GM19035 (cell line): ENCODE measurements at regions not wholly inside any gene's neighbourhood (a gene's known extent, or its start where the extent isn't known, plus 50 kb on each side); places are given as distances from the start of the nearest gene placed in this dataset.
A peak's percentile ranks its signal among the peaks of the same experiment; 100 is the strongest.
"Not testable (repeated sequence)": the region's sequence is repeated elsewhere in the genome, so short reads cannot be mapped to it uniquely, and the experiment has no call there.

Experiments
- ATAC-seq: cut with Tn5 transposase; IDR thresholded peaks from one replicate; pipeline ENCODE4 v1.9.1; 2021; ENCODE audit not compliant: unreplicated experiment

DNA sequence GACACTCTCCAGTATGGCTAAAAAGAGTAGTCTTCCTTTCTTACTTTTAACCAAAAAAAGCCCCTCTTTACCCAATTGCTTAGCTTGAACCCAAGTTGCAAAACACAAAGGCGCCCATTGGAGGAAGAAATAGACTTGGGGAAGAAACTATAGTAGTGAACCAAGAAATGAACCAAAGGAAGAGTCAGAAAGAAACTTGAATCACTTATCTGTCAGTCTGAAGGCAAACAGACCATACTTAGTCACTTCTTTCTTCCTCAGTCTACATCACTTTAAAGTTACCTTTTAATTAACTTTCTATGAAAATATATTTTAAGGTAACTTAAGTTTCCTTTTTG is 161.4 kb upstream of the GIMD1 start:
- ATAC-seq = no peak

DNA sequence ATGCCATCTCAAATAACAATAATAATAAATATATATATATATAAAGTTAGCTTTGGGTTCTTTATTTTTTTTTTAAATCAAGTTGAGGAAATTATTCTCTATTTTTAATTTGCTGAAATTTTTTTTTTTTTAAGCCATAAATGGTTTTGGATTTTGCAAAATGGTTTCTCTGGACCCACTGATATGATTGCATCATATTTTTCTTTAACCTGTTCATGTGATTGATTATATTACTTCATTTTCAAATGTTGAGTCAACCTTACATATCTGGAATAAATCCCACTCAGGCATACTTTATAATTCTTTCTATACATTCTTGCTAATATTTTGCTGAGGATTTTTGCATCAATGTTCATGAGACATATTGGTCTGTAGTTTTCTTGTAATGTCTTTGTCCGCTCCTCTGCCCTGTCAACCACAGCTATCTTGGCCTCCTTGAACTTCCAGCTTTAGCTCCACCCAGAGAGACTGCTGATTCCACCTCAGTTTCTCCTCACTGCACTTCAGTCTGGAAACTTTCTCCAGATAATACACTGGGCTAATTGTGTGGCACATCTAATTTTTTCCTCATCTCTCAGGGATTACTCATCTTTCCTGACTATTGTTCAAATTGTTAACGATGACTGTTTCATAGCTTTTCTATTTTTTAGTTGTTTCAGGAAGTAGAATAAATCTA is 160.9 kb upstream of the GIMD1 start:
- ATAC-seq = no peak

DNA sequence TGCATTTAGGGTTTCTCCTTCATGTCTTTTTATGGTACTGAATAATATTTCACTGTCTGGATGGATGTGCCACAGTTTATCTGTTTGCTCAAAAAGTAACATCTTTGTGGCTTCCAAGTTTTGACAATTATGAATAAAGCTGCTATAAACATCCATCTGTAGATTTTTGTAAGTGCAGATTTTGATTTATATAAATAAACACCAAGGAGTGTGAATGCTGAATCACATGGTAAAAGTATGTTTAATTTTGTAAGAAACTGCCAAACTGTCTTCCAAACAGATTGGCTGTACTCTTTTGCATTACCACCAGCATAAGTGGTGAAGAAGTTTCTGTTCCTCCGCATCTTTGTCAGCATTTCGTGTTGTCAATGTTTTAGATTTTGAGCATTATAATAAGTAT is 158.7 kb upstream of the GIMD1 start:
- no peak for ATAC-seq

DNA sequence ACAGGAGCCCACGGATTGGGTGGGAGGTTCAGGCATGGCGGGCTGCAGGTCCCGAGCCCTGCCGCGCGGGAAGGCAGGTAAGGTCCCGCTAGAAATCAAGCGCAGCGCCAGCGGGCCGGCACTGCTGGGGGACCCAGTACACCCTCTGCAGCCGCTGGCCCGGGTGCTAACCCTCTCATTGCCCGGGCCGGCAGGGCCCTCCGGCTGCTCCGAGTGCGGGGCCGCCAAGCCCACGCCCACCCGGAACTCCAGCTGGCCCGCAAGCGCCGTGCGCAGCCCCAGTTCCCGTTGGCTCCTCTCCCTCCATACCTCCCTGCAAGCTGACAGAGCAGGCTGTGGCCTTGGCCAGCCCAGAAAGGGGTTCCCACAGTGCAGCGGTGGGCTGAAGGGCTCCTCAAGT is 156.8 kb upstream of the GIMD1 start:
- ATAC-seq = not testable (repeated sequence)

DNA sequence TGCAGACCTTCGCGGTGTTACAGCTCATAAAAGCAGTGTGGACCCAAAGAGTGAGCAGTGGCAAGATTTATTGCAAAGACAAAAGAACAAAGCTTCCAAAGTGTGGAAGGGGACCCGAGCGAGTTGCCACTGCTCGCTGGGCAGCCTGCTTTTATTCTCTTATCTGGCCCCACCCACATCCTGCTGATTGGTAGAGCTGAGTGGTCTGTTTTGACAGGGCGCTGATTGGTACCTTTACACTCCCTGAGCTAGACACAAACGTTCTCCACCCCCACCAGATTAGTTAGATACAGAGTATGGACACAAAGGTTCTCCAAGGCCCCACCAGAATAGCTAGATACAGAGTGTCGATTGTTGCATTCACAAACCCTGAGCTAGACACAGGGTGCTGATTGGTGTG is 156.2 kb upstream of the GIMD1 start:
- ATAC-seq = not testable (repeated sequence)

DNA sequence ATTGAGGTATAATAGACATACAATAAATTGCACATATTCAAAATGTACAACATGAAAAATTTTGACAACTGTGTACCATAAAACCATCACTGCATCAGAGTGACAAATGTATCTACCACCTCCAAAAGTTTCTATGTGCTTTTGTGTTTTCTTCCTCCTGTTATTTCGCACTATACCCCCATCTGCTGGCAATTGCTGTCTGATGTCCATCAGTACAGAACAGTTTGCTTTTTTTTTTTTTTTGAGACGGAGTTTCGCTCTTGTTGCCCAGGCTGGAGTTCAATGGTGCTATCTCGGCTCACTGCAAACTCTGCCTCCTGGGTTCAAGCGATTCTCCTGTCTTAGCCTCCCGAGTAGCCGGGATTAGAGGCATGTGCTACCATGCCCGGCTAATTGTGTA is 154.3 kb upstream of the GIMD1 start:
- ATAC-seq = no peak

DNA sequence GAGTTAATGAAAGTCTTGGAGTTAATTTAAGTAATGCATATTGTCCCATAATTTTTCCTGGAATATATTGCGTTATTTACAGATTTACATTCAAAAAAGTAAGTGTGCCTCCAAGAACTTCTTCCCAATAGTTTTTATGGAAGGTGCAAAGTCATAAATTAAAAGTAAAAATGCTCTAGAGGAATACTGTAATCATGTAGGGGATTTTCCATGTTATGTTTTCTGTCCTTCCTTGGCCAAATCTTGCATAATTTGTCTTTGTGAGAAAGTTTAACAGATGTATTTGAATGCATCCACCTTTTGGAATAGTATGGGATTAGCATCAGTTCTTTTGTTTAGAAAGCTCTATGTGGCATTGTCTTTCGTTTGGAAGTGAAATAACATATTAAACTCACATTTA is 144.1 kb upstream of the GIMD1 start:
- ATAC-seq = no peak

DNA sequence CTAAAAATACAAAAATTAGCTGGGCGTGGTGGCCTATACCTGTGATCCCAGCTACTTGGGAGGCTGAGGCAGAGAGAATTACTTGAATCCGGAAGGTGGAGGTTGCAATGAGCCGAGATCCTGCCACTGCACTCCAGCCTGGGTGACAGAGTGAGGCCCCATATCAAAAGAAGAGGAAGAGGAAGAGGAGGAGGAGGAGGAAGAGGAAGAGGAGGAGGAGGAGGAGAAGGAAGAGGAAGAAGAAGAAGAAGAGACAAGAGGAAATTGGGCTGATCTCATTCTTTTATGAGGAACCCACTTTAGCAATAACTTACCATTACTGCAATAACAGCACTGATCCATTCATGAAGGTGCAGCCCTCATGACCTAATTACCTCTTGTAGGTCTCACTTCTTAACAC is 138.9 kb upstream of the GIMD1 start:
- ATAC-seq = no peak

DNA sequence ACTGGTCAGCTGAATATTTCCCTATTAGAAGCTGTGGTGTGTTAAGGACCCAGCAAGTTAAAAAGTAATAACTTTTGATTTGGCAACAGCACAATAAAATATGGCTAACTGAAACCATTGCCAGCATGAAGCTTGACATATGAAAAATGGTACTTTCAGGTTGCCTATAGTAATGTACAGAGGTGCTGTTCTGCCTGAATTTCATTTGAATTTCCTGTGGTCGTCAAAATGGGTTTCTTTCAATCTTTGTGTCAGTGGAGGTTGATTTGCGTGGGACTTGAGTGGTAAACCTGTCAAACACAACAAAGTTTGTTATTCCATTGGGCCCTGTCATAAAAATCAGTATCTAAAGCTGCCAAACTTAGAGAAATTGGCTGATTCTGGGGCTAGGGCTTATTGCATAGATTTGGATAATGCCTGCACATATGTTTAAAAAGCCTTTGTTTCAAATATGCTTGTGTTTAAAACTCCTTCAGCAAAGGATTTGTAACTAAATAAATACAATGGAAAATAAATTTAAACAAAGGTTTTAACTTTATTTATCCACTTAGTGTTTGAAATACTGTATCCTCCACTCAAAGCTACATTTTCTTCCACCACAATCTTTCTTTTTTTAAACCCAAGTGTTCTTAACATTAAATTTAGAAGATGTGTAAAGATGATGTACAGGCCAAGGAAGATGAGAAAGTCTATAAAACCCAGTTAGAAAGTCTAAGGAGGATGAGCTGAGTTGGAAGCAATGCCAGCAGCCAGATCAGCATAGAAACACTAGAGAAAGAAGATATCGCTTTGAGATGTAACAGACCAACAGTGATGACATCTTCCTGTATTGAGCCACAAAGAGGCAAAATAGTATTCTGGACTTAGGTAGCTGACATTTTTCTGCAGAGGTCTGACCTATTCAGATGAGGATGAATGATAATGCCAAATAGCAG is 134.8 kb upstream of the GIMD1 start:
- no peak for ATAC-seq

DNA sequence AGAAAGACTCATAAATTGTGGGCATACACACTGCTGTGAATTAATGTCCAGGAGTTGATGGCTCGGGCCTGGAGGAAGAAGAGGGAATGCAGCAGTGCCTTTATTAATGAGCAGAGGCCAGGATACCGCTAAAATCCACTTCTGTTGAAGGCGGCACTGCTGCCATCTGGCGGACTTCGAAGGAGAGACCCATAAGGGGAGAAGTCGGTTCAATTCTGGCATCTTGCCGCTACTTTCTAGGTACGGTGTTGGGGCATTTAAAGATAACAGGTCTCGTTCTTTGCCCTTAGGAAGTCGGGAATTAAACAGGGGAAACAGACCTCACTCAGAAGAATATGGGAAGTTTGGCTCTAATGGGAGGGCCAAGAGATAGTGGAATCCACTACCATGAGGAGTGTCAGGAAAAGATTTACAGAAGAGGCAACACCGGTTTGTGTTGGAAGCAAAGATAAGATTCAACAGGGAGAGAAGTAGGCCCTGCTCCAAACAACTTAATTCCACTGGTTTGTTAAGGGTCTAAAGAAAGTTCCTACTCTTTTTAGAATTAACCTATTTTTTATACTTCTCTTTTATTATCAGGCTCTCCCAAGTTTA is 133.6 kb upstream of the GIMD1 start:
- peak; percentile 92 for ATAC-seq

DNA sequence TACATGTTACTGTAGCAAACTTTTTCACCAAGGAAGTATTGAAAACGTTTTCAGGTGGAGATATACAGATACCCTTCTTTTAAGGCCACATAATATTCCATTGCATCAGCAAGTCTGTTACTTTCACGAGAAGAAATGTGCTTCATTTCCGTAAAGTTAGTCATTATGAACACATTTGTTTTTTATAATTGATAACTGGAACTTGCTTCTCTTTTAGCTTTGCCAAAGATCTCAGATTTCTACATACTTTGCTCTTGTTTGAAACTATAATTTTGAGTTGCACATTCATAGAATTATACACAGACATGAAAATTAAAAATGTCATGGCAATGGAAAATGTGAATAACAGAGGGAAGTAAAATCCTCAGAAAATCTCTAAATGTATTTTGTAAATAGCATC is 128.7 kb upstream of the GIMD1 start:
- ATAC-seq = no peak

DNA sequence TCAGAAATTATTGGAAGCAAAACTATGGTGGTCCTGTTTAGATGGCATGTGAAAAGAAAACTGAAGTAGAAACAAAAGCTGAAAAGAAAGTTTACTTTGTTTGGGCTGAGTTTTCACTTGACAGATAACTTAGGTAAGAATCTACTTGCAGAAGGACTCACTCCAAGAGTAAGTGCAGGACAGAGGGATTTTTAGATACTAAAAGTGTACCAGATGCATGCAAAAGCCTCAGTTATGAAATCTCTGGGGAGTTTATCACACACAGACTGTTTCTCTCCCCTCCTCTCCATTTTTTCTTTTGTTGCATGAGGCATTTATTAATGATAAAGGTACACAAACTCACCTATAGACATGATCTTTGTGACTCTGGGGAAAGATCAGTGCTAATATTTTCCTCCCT is 127.5 kb upstream of the GIMD1 start:
- ATAC-seq = no peak

DNA sequence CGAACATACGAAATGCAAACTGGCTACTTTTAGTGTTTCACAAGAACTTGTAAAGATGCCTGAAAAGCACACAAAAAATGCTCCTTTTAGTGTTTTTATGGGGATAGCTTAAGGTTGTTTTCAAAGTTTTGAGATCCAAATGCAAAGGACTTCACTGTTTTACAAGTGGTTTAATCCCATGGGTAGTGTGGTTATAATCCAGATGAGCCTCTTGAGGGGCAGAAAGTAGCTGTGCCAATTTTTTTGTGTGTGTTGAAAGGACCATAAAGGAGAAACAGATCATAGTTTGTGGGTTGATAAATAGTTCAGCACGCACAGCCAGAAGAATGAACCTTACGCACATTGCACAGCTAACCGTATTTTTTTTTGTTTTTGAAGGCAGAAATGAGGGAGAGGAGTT is 126.9 kb upstream of the GIMD1 start:
- ATAC-seq = no peak

DNA sequence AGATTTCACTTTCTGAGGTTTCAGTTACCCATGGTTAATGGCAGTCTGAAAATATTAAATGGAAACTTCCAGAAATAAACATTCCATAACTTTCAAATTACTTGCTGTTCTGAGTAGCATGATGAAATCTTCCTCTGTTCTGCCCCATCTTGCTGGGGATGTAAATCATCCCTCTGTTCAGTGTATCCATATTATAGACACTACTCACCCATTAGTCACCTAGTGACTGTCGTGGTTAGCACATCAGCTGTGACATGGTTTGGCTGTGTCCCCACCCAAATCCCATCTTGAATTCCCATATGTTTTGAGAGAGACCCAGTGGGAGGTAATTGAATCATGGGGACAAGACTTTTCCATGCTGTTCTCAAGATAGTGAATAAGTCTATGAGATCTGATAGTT is 125.5 kb upstream of the GIMD1 start:
- no peak for ATAC-seq

DNA sequence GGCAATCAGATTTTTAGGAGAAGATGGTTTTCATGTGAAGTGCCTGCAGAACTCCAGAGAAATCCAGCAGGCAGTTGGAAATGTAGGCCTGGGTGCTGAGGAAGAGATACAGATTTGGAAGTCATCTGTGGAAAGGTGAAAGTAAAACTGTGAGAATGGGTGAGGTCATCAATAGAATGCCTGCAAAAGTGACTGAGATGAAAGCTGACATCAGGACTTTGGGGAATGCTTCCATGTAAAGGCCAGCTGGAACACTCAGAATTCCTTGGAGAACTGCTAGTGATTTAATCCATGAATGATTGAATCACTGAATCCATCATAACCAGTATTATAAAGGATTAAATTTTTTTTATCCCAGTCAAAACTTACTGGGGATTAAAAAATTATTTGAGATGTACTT is 124.5 kb upstream of the GIMD1 start:
- ATAC-seq = no peak

DNA sequence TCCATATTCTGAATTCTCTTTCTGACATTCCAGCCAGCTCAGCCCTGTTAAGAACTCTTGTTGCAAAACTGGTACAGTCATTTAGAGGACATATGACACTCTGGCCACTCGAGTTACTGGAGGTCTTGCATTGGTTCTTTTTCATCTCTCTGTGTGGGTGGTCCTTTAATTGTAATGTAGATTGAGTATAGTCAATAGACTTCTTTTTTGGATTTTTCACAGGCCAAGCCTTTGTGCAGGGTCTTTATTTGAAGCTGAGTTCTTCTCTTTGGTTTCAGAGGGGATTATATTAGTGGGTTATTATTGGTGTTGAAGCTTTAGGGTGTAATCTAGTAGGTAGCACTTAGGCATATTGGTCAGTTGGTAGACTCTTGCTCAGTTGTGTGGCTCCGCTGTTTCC is 118.0 kb upstream of the GIMD1 start:
- no peak for ATAC-seq

DNA sequence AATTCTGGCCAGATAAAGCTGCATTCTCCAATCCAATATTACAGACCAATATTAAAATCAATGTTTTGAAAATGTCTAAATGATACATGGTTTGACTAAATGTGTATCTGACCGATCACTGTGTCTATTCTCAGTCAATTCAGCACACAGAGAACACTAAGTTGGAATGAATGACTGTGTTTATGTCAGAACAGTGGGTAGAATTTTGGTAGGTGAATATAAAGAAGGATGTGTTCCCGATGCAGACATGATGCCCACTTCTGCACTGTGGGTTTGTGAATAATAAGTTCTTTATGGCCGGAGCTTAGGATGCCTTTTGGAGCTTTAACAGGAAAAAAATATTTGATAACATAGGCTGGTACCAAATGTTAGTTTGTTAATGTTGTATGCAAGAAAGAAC is 113.2 kb upstream of the GIMD1 start:
- no peak for ATAC-seq

DNA sequence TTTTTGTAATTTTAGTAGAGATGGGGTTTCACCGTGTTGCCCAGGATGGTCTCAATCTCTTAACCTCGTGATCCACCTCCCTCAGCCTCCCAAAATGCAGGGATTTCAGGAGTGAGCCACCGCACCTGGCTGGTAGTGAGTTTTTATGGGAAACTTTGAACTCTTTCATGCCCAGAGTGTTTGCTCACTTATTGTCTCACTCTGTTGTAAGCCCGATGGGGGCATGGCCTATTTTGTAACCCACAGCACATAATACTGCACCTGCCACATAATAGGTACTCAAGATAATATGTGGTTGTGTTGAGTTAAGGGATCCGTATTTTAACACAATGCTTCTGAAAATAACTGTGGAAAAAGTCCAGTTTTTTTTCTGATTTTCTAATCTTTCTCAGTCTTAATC is 109.6 kb upstream of the GIMD1 start:
- ATAC-seq = no peak

DNA sequence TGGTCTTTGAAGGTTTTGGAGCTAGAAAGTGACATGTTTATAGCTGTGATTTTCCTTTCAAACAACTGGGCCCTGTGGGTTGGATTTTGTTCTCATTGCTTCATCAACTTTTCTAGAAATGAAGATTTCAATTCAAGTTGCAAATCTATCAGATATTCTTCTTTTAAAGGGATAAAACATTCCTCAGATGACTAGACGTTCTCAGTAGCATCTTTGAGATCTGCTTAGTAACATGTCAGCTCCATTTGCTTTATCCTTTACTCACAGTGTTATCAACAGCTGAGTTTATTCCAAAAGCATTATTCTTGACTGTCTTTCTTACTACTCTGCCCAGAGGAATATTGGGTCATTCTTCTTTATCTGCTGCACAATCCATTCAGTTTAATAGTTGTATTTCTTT is 108.2 kb upstream of the GIMD1 start:
- ATAC-seq = no peak

DNA sequence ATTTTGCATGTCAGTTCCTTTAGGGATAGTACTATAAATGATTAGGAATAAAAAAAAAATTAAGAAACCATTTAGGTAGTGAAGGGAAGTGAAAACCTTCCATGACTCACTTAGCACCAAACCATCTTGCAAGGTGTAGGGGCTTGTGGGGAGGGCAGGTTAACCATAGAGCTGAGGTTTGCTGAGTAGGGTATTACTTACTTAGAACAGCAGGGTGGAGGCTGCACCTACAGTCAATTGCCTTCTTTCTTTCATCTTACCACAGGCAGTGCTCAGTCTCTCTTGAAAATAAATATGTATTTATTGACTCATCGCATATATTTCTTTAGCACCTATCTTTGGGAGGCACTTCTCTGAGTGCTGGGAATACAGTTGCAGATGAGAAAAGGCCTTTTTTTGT is 104.9 kb upstream of the GIMD1 start:
- no peak for ATAC-seq

DNA sequence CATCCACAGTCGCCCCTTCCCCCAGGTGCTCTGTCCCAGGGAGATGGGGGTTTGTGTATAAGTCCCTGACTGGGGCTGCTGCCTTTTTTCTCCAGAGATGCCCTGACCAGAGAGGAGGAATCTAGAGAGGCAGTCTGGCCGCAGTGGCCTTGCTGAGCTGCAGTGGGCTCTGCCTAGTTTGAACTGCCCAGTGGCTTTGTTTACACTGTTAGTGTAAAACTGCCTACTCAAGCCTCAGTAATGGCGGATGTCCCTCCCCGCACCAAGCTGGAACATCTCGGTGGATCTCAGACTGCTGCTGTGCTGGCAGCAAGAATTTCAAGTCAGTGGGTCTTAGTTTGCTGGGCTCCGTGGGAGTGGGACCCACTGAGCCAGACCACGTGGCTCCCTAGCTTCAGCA is 102.6 kb upstream of the GIMD1 start:
- ATAC-seq = no peak

DNA sequence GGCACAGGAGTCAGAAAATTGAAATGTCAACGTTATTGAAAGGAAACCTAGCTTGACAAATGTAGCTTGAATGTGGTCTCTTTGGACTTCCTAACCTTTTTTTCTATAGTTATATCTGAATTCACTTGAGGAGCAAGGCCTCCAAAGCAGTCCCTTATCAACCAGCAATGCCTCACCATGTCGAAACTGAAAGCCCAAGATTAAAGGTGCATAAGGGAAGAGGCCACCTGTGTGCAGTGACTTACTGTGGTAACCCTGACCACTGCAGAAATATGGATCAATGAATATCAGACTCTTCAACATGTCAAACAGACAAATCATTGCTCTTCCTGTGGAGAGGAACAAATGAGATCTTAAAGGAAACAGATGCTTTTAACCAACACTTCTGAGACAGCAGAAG is 95.0 kb upstream of the GIMD1 start:
- no peak for ATAC-seq
